ENCODE measurements at regions not wholly inside any gene's neighbourhood (a gene's known extent, or its start where the extent isn't known, plus 50 kb on each side); places are given as distances from the start of the nearest gene placed in this dataset.

- DNase-seq (ENCODE audit: extremely low spot score) = no peak
- no peak overlapping the region for H3K4me3 ChIP-seq (ENCODE audit: low read depth, low read length)
- no peak overlapping the region for H3K27ac ChIP-seq (ENCODE audit: low read depth)
- no peaks in the 10 kb centered on the region for H3K36me3 ChIP-seq (ENCODE audit: insufficient read depth)
- no peaks in the 10 kb centered on the region for H3K4me1 ChIP-seq (ENCODE audit: insufficient read depth)
- WGBS = 72% methylated on average over 2 of the region's 2 CpGs
These were observed 116.6 kb upstream of the SLC35B3 start for GRCh38 chr6:8551993-8552392.

GRCh38 chr6:8551386-8551785 is 116.0 kb upstream of the SLC35B3 start:
- Histone ChIP-seq H3K4me1 (ENCODE audit: insufficient read depth) (no peaks in the 10 kb centered on the region), H3K27ac (ENCODE audit: low read depth) (no peak overlapping the region), H3K4me3 (ENCODE audit: low read depth, low read length) (no peak overlapping the region), H3K36me3 (ENCODE audit: insufficient read depth) (no peaks in the 10 kb centered on the region)
- DNase-seq (ENCODE audit: extremely low spot score) = no peak
- 46% methylated on average over 2 of the region's 2 CpGs for WGBS

GRCh38 chr6:8549074-8549790 is 113.9 kb upstream of the SLC35B3 start:
- no peak for DNase-seq (ENCODE audit: extremely low spot score)
- 42% methylated on average over 6 of the region's 6 CpGs for WGBS
- Histone ChIP-seq H3K27ac (ENCODE audit: low read depth) (no peak overlapping the region), H3K4me1 (ENCODE audit: insufficient read depth) (no peaks in the 10 kb centered on the region), H3K36me3 (ENCODE audit: insufficient read depth) (no peaks in the 10 kb centered on the region), H3K4me3 (ENCODE audit: low read depth, low read length) (no peak overlapping the region)

- WGBS = 84% methylated on average over 7 of the region's 7 CpGs
- no peak for DNase-seq (ENCODE audit: extremely low spot score)
- Histone ChIP-seq H3K4me3 (ENCODE audit: low read depth, low read length) (no peak overlapping the region), H3K36me3 (ENCODE audit: insufficient read depth) (no peaks in the 10 kb centered on the region), H3K4me1 (ENCODE audit: insufficient read depth) (no peaks in the 10 kb centered on the region), H3K27ac (ENCODE audit: low read depth) (no peak overlapping the region)
These were observed 111.2 kb upstream of the SLC35B3 start for GRCh38 chr6:8546496-8546895.

GRCh38 chr6:8545336-8545735 is 110.0 kb upstream of the SLC35B3 start:
- WGBS = 66% methylated on average over 1 of the region's 1 CpG
- H3K4me3 ChIP-seq (ENCODE audit: low read depth, low read length) = no peak overlapping the region

GRCh38 chr6:8543714-8544113 is 108.4 kb upstream of the SLC35B3 start:
- Histone ChIP-seq H3K4me1 (ENCODE audit: insufficient read depth) (no peaks in the 10 kb centered on the region), H3K4me3 (ENCODE audit: low read depth, low read length) (no peak overlapping the region), H3K36me3 (ENCODE audit: insufficient read depth) (no peaks in the 10 kb centered on the region), H3K27ac (ENCODE audit: low read depth) (no peak overlapping the region)
- DNase-seq (ENCODE audit: extremely low spot score) = no peak
- WGBS = 66% methylated on average over 4 of the region's 4 CpGs

More at GRCh38 chr6:8545336-8545735, 110.0 kb upstream of the SLC35B3 start:
- no peak for DNase-seq (ENCODE audit: extremely low spot score)
- Histone ChIP-seq H3K36me3 (ENCODE audit: insufficient read depth) (no peaks in the 10 kb centered on the region), H3K27ac (ENCODE audit: low read depth) (no peak overlapping the region), H3K4me1 (ENCODE audit: insufficient read depth) (no peaks in the 10 kb centered on the region)

- Histone ChIP-seq H3K36me3 (ENCODE audit: insufficient read depth) (no peaks in the 10 kb centered on the region), H3K27ac (ENCODE audit: low read depth) (no peak overlapping the region)
These were observed 104.1 kb upstream of the SLC35B3 start for GRCh38 chr6:8539453-8539852.

GRCh38 chr6:8536122-8536521 is 100.8 kb upstream of the SLC35B3 start:
- Histone ChIP-seq H3K4me3 (ENCODE audit: low read depth, low read length) (no peak overlapping the region), H3K27ac (ENCODE audit: low read depth) (no peak overlapping the region), H3K4me1 (ENCODE audit: insufficient read depth) (no peaks in the 10 kb centered on the region), H3K36me3 (ENCODE audit: insufficient read depth) (no peaks in the 10 kb centered on the region)
- 91% methylated on average over 3 of the region's 3 CpGs for WGBS
- DNase-seq (ENCODE audit: extremely low spot score) = no peak

More at GRCh38 chr6:8539453-8539852, 104.1 kb upstream of the SLC35B3 start:
- H3K4me1 ChIP-seq (ENCODE audit: insufficient read depth) = no peaks in the 10 kb centered on the region
- DNase-seq (ENCODE audit: extremely low spot score) = no peak
- H3K4me3 ChIP-seq (ENCODE audit: low read depth, low read length) = no peak overlapping the region

GRCh38 chr6:8535519-8535918 is 100.2 kb upstream of the SLC35B3 start:
- Histone ChIP-seq H3K27ac (ENCODE audit: low read depth) (no peak overlapping the region), H3K36me3 (ENCODE audit: insufficient read depth) (no peaks in the 10 kb centered on the region), H3K4me1 (ENCODE audit: insufficient read depth) (no peaks in the 10 kb centered on the region), H3K4me3 (ENCODE audit: low read depth, low read length) (no peak overlapping the region)
- DNase-seq (ENCODE audit: extremely low spot score) = no peak
- 68% methylated on average over 3 of the region's 3 CpGs for WGBS

GRCh38 chr6:8530785-8531435 is 95.6 kb upstream of the SLC35B3 start:
- Histone ChIP-seq H3K36me3 (ENCODE audit: insufficient read depth) (no peaks in the 10 kb centered on the region), H3K4me3 (ENCODE audit: low read depth, low read length) (no peak overlapping the region), H3K4me1 (ENCODE audit: insufficient read depth) (no peaks in the 10 kb centered on the region), H3K27ac (ENCODE audit: low read depth) (no peak overlapping the region)
- no peak for DNase-seq (ENCODE audit: extremely low spot score)
- 46% methylated on average over 12 of the region's 12 CpGs for WGBS

- 60% methylated on average over 2 of the region's 2 CpGs for WGBS
These were observed 93.9 kb upstream of the SLC35B3 start for GRCh38 chr6:8529250-8529649.

GRCh38 chr6:8527818-8528217 is 92.5 kb upstream of the SLC35B3 start:
- WGBS = 89% methylated on average over 1 of the region's 1 CpG
- H3K4me3 ChIP-seq (ENCODE audit: low read depth, low read length) = no peak overlapping the region
- no peak for DNase-seq (ENCODE audit: extremely low spot score)

More at GRCh38 chr6:8529250-8529649, 93.9 kb upstream of the SLC35B3 start:
- DNase-seq (ENCODE audit: extremely low spot score) = no peak
- Histone ChIP-seq H3K27ac (ENCODE audit: low read depth) (no peak overlapping the region), H3K4me3 (ENCODE audit: low read depth, low read length) (no peak overlapping the region), H3K4me1 (ENCODE audit: insufficient read depth) (no peaks in the 10 kb centered on the region), H3K36me3 (ENCODE audit: insufficient read depth) (no peaks in the 10 kb centered on the region)

GRCh38 chr6:8526624-8527023 is 91.3 kb upstream of the SLC35B3 start:
- H3K27ac ChIP-seq (ENCODE audit: low read depth) = no peak overlapping the region
- DNase-seq (ENCODE audit: extremely low spot score) = no peak
- H3K36me3 ChIP-seq (ENCODE audit: insufficient read depth) = no peaks in the 10 kb centered on the region
- H3K4me3 ChIP-seq (ENCODE audit: low read depth, low read length) = no peak overlapping the region
- WGBS = 53% methylated on average over 7 of the region's 7 CpGs
- H3K4me1 ChIP-seq (ENCODE audit: insufficient read depth) = no peaks in the 10 kb centered on the region

More at GRCh38 chr6:8527818-8528217, 92.5 kb upstream of the SLC35B3 start:
- H3K36me3 ChIP-seq (ENCODE audit: insufficient read depth) = no peaks in the 10 kb centered on the region
- no peaks in the 10 kb centered on the region for H3K4me1 ChIP-seq (ENCODE audit: insufficient read depth)
- H3K27ac ChIP-seq (ENCODE audit: low read depth) = no peak overlapping the region

- no peak overlapping the region for H3K4me3 ChIP-seq (ENCODE audit: low read depth, low read length)
- H3K4me1 ChIP-seq (ENCODE audit: insufficient read depth) = no peaks in the 10 kb centered on the region
- DNase-seq (ENCODE audit: extremely low spot score) = no peak
- no peaks in the 10 kb centered on the region for H3K36me3 ChIP-seq (ENCODE audit: insufficient read depth)
- 93% methylated on average over 1 of the region's 1 CpG for WGBS
- H3K27ac ChIP-seq (ENCODE audit: low read depth) = no peak overlapping the region
These were observed 90.0 kb upstream of the SLC35B3 start for GRCh38 chr6:8525370-8525769.
